HFFc6 (cell line): ENCODE measurements at regions not wholly inside any gene's neighbourhood (a gene's known extent, or its start where the extent isn't known, plus 50 kb on each side); places are given as distances from the start of the nearest gene placed in this dataset.

Source experiments
- DNase-seq: peaks from one replicate; pipeline ENCODE4 v3.0.0-alpha.2; 2018
- H3K27ac Mint-ChIP-seq: 2 replicates; pipeline ENCODE4 v1.8.0; 2020; ENCODE audit warnings: mild to moderate bottlenecking, mixed read lengths
- H3K27me3 Mint-ChIP-seq: 2 replicates; pipeline ENCODE4 v1.8.0; 2021; ENCODE audit warnings: mild to moderate bottlenecking, moderate library complexity, mixed read lengths; ENCODE audit not compliant: insufficient read depth
- H3K36me3 Mint-ChIP-seq: 2 replicates; pipeline ENCODE4 v1.8.0; 2021; ENCODE audit warnings: low read depth, mixed read lengths
- H3K4me1 Mint-ChIP-seq: 2 replicates; pipeline ENCODE4 v1.8.0; 2020; ENCODE audit warnings: low read depth, mixed read lengths
- H3K4me3 Mint-ChIP-seq: 2 replicates; pipeline ENCODE4 v1.8.0; 2020; ENCODE audit warnings: mild to moderate bottlenecking, moderate library complexity, mixed read lengths
- H3K9me3 Mint-ChIP-seq: 2 replicates; pipeline ENCODE4 v1.8.0; 2020; ENCODE audit warnings: mild to moderate bottlenecking, mixed read lengths
- TF ChIP-seq, protein P1 (sequence below): fragments of 200-600 bp; sonication (generic); IDR thresholded peaks from 2 replicates; pipeline ENCODE4 v1.5.0; 2021; ENCODE audit warnings: antibody characterized with exemption, mild to moderate bottlenecking

DNA sequence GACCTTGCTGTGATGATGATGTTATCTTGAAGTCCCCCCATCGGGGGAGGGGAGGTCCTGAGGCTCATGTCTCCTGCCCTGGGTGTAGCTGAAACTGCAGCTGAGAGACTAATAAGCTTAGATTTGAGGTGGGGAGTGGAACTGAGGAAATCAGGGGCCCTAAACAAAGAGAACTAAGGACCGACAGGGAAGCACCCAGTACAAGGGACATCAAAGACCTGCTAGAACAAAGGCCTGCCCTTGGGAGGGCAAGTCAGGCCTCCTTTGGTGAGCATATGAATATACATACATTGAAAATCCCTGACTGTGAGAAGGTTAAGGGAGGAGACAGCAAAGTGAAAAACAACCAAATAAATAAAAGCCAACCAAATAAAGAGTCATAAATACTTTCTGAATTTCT is 1132.5 kb upstream of the CELF4 start:
- H3K27ac Mint-ChIP-seq, result no peak overlapping the region
- no peaks in the 10 kb centered on the region for H3K4me1 Mint-ChIP-seq
- TF ChIP-seq, protein P1, sequence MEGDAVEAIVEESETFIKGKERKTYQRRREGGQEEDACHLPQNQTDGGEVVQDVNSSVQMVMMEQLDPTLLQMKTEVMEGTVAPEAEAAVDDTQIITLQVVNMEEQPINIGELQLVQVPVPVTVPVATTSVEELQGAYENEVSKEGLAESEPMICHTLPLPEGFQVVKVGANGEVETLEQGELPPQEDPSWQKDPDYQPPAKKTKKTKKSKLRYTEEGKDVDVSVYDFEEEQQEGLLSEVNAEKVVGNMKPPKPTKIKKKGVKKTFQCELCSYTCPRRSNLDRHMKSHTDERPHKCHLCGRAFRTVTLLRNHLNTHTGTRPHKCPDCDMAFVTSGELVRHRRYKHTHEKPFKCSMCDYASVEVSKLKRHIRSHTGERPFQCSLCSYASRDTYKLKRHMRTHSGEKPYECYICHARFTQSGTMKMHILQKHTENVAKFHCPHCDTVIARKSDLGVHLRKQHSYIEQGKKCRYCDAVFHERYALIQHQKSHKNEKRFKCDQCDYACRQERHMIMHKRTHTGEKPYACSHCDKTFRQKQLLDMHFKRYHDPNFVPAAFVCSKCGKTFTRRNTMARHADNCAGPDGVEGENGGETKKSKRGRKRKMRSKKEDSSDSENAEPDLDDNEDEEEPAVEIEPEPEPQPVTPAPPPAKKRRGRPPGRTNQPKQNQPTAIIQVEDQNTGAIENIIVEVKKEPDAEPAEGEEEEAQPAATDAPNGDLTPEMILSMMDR, result no peak
- no peak for DNase-seq
- H3K9me3 Mint-ChIP-seq, result peaks cover 18% of the 10 kb centered on the region
- H3K4me3 Mint-ChIP-seq, result no peak overlapping the region
- no peaks in the 10 kb centered on the region for H3K36me3 Mint-ChIP-seq
- H3K27me3 Mint-ChIP-seq, result no peaks in the 10 kb centered on the region

DNA sequence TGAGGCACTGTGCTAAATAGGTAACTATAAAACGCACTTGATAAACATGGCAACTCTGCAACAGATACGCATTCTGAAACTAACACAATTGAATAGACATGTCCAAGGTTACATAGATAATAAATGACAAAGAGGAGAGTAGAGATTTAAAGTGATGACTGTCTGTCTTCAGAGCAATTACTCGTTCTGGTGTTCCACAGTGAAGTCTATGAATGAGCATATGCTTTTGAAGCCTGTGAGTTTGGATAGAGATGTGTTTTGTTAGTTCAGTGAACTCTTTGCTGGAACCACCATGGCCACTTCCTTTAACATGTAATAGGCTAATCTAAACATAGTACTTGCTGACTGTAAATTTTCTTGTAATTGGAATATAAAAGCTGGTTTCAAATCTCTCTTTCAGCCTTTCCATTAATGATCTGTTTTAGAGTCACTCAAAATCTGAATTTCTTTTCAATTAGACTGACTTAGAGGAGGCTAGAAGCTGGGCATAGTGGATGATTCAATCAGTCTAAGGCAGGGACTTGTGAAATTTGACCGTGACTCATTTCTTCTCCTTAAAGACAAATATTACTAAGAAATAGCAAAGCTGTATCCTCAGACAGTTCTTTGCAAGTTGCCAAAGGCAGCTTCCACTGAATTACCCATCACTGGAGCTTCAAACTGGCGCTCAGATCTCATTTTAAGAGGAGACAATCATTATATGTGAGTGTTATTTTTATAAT is 1130.1 kb upstream of the CELF4 start:
- H3K4me1 Mint-ChIP-seq, result no peaks in the 10 kb centered on the region
- DNase-seq, result no peak
- H3K27ac Mint-ChIP-seq, result no peak overlapping the region
- peaks cover 16% of the 10 kb centered on the region for H3K9me3 Mint-ChIP-seq
- peaks cover 5% of the 10 kb centered on the region for H3K36me3 Mint-ChIP-seq
- H3K27me3 Mint-ChIP-seq, result no peaks in the 10 kb centered on the region
- TF ChIP-seq, protein P1, result no peak
- H3K4me3 Mint-ChIP-seq, result no peak overlapping the region

DNA sequence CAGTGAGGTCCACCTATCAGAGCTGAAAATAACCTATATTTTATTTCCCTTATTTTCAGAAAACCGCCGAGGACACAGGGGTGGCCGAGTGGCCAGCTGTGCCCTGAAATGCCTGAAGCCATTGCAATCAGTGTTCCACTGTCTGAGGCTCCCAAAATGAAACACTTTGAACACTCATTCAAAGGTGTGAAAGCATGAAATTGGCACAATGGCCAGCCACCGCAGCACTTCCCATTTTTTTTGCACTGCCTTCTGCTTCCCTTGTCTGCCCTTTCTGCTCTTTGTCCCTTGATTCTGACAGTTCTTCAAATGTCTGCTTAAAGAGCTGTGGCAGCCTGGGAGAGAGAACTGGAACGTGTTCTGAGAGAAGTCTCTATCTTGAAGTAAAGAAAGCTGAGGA is 1127.5 kb upstream of the CELF4 start:
- Mint-ChIP-seq H3K27ac (no peak overlapping the region), H3K27me3 (no peaks in the 10 kb centered on the region), H3K4me3 (no peak overlapping the region), H3K36me3 (peaks cover 5% of the 10 kb centered on the region), H3K4me1 (no peaks in the 10 kb centered on the region), H3K9me3 (peaks cover 10% of the 10 kb centered on the region)
- DNase-seq, result no peak
- TF ChIP-seq, protein P1, result no peak

DNA sequence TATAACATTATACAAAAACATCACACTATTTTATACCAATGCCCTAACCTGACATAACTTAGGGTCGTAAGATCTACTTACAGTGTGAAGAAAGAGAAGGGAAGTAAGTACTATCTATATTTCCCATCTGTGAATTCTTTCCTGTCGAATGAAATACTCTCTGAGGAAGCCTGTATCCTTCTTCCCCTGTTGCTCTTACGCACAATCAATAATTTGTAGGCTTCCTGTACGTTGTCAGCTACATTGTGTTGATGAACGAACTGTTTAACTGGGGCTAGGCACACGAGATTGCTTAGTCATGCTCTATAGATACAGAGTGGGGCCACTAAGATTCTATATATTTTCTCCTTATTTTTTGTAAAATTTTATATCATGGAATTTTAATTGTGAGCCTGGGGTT is 1125.0 kb upstream of the CELF4 start:
- no peaks in the 10 kb centered on the region for H3K4me1 Mint-ChIP-seq
- H3K27me3 Mint-ChIP-seq, result no peaks in the 10 kb centered on the region
- peaks cover 6% of the 10 kb centered on the region for H3K9me3 Mint-ChIP-seq

DNA sequence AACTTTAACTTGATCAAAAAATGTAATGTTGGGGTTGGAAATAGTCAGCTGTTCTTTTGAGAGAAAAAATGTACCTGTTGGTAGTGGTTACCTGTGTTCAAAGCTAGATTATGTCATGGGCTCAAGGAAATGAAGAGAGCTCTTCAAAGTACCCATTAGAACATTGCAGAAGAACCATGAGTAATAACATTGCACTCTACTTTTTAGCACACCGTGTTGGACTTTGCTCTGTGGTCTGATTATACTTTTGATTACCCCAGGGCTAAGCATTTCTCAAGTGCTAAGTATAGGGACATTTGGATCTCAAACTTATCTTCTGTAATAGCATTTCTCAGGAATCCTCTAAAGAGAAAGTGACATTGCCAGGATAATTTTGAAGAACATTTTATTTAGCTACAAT is 1122.8 kb upstream of the CELF4 start:
- Mint-ChIP-seq H3K4me3 (no peak overlapping the region), H3K27me3 (no peaks in the 10 kb centered on the region), H3K4me1 (no peaks in the 10 kb centered on the region), H3K9me3 (peaks cover 6% of the 10 kb centered on the region; the same call in 1 of the 2 replicates), H3K27ac (no peak overlapping the region), H3K36me3 (peaks cover 5% of the 10 kb centered on the region)
- TF ChIP-seq, protein P1, result no peak
- no peak for DNase-seq

More for the DNA sequence above, 1125.0 kb upstream of the CELF4 start:
- no peak overlapping the region for H3K27ac Mint-ChIP-seq
- no peak for DNase-seq
- peaks cover 5% of the 10 kb centered on the region for H3K36me3 Mint-ChIP-seq
- H3K4me3 Mint-ChIP-seq, result no peak overlapping the region
- TF ChIP-seq, protein P1, result no peak
